GM23248 (cell line): ENCODE measurements at regions not wholly inside any gene's neighbourhood (a gene's known extent, or its start where the extent isn't known, plus 50 kb on each side); places are given as distances from the start of the nearest gene placed in this dataset.
A peak's percentile ranks its signal among the peaks of the same experiment; 100 is the strongest.

Source experiments
- DNase-seq: peaks from one replicate; pipeline ENCODE4 v3.0.0-alpha.2; 2015
- H2AFZ ChIP-seq: fragments of 200-600 bp; sonication (generic); 2 replicates; pipeline ENCODE4 v1.6.1; 2016; ENCODE audit warnings: antibody characterized with exemption
- H3F3A ChIP-seq: fragments of 200-600 bp; sonication (generic); 2 replicates; pipeline ENCODE4 v1.6.1; 2016; ENCODE audit warnings: mild to moderate bottlenecking, antibody characterized with exemption, mixed run types; ENCODE audit not compliant: insufficient read depth
- H3K27ac ChIP-seq: fragments of 200-600 bp; sonication (generic); 2 replicates; pipeline ENCODE4 v1.5.1; 2016; ENCODE audit warnings: mild to moderate bottlenecking
- H3K27me3 ChIP-seq: fragments of 200-600 bp; sonication (generic); replicated peaks from 2 replicates; pipeline ENCODE4 v1.6.1; 2016; ENCODE audit warnings: mild to moderate bottlenecking; ENCODE audit not compliant: insufficient read depth
- H3K36me3 ChIP-seq: fragments of 200-600 bp; sonication (generic); 2 replicates; pipeline ENCODE4 v1.6.1; 2016; ENCODE audit warnings: low read depth, mild to moderate bottlenecking
- H3K4me1 ChIP-seq: fragments of 200-600 bp; sonication (generic); 2 replicates; pipeline ENCODE4 v1.6.1; 2016; ENCODE audit warnings: mild to moderate bottlenecking; ENCODE audit not compliant: insufficient read depth
- H3K4me2 ChIP-seq: fragments of 200-600 bp; sonication (generic); one replicate; pipeline ENCODE4 v1.6.1; 2016; ENCODE audit warnings: mild to moderate bottlenecking; ENCODE audit not compliant: unreplicated experiment
- H3K4me3 ChIP-seq: fragments of 200-600 bp; sonication (generic); 2 replicates; pipeline ENCODE4 v1.5.1; 2016; ENCODE audit warnings: mild to moderate bottlenecking
- H3K79me2 ChIP-seq: fragments of 200-600 bp; sonication (generic); 2 replicates; pipeline ENCODE4 v1.6.1; 2016; ENCODE audit warnings: mild to moderate bottlenecking; ENCODE audit not compliant: insufficient read depth
- H3K9ac ChIP-seq: fragments of 200-600 bp; sonication (generic); 2 replicates; pipeline ENCODE4 v1.6.1; 2016; ENCODE audit warnings: mild to moderate bottlenecking
- H3K9me2 ChIP-seq: fragments of 200-600 bp; sonication (generic); 2 replicates; pipeline ENCODE4 v1.6.1; 2016; ENCODE audit warnings: mixed run types, mild to moderate bottlenecking, moderate library complexity; ENCODE audit not compliant: insufficient read depth
- H3K9me3 ChIP-seq: fragments of 200-600 bp; sonication (generic); one replicate; pipeline ENCODE4 v1.6.1; 2017; ENCODE audit warnings: low read depth
- H4K20me1 ChIP-seq: fragments of 200-600 bp; sonication (generic); 2 replicates; pipeline ENCODE4 v1.6.0; 2016; ENCODE audit not compliant: insufficient read depth
- EZH2 ChIP-seq: fragments of 200-600 bp; sonication (generic); IDR thresholded peaks from 2 replicates; pipeline ENCODE4 v1.6.1; 2018; ENCODE audit warnings: antibody characterized with exemption, mild to moderate bottlenecking; ENCODE audit not compliant: insufficient read depth, poor library complexity, severe bottlenecking
- EZH2phosphoT487 ChIP-seq: fragments of 200-600 bp; sonication (generic); IDR thresholded peaks from 2 replicates; pipeline ENCODE4 v1.6.1; 2018; ENCODE audit warnings: antibody characterized with exemption, moderate library complexity, mild to moderate bottlenecking, low read depth; ENCODE audit not compliant: insufficient read depth
- WGBS, 2 experiments: methylation state at CpG; one replicate each; pipeline ENCODE4 v1.1.6; 2015 to 2017; ENCODE audit warnings: low lambda C conversion rate in 2 of 2, low coverage in 1 of 2; ENCODE audit errors: missing lambda C conversion rate in 2 of 2; 5-methylcytosine and 5-hydroxymethylcytosine counted together
- in situ Hi-C: fragments of 300-500 bp; cut with MboI; formaldehyde crosslinking; loops from 2 replicates; pipeline ENCODE4 v1.15.0; 2020

- Histone ChIP-seq H3K4me2 (no peak overlapping the region), H3F3A (peaks cover 8% of the 10 kb centered on the region), H3K36me3 (no peaks in the 10 kb centered on the region), H3K79me2 (no peaks in the 10 kb centered on the region), H3K9me3 (no peaks in the 10 kb centered on the region), H3K27ac (no peak overlapping the region), H3K4me1 (peaks cover 7% of the 10 kb centered on the region; the same call in 1 of the 2 replicates), H3K27me3 (no peaks in the 10 kb centered on the region), H3K4me3 (no peak overlapping the region), H4K20me1 (no peaks in the 10 kb centered on the region), H2AFZ (no peak overlapping the region), H3K9ac (no peak overlapping the region), H3K9me2 (no peaks in the 10 kb centered on the region)
- in situ Hi-C loops: no loop called here
- DNase-seq: peak; percentile 22
- WGBS, 2 experiments: 64 to 68% methylated on average over 13 of the region's 13 CpGs
- TF ChIP-seq EZH2phosphoT487 (no peak), EZH2 (no peak)
Observed at GRCh38 chr10:35795131-35795824, 153.2 kb upstream of the FZD8 start.

DNA sequence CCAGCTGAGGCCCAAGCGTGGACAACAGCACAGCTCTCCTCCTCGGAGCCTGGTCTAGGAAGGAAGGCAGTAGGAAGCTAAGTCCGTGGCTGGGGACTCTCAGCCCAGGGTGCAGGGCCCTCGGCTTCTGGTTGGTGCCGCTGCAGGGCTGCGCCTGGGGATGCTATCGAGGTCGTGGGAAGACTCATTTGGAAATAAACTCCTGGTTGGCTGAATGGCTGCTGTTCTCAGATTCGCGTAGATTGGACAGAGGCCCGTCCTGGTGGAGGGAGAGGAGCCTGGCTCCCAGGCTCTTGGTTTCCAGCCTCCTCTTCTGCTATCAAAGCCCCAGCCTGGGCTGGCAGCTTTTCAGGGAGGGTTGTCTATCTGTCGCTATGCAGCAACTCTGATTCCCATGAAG lies 152.6 kb upstream of the FZD8 start:
- Histone ChIP-seq H3K4me3 (no peak overlapping the region), H4K20me1 (no peaks in the 10 kb centered on the region), H3K79me2 (no peaks in the 10 kb centered on the region), H3K36me3 (no peaks in the 10 kb centered on the region), H3K9me3 (no peaks in the 10 kb centered on the region), H3K4me2 (no peak overlapping the region), H3K27ac (no peak overlapping the region), H3K9ac (no peak overlapping the region), H3F3A (peaks cover 13% of the 10 kb centered on the region), H2AFZ (no peak overlapping the region), H3K9me2 (no peaks in the 10 kb centered on the region), H3K27me3 (no peaks in the 10 kb centered on the region), H3K4me1 (peaks cover 8% of the 10 kb centered on the region; the same call in 1 of the 2 replicates)
- DNase-seq: no peak
- in situ Hi-C loops: no loop called here
- WGBS, 2 experiments: 89% methylated on average over 12 of the region's 12 CpGs
- TF ChIP-seq EZH2phosphoT487 (no peak), EZH2 (no peak)

DNA sequence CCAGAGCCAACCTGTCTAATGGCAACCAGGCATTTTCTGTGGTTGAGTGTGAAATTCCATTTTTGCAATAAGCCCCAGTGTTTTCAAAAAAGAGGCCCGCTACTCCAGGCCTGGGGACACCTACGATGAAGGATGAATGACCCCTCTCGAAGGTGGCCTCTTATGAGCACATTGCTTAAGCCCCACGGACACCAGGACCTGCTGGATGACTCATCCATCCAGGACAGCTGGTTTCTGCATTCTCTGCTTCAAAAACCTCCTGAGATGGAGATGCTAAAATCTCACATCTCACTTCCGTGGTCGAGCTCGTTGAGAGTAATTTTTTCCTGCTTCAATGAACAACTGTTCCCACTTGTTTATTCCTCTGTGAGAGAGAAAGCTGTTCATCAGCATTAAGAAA lies 150.2 kb upstream of the FZD8 start:
- no peak overlapping the region for H2AFZ ChIP-seq
- no peaks in the 10 kb centered on the region for H3K36me3 ChIP-seq
- no peak overlapping the region for H3K4me2 ChIP-seq
- no peaks in the 10 kb centered on the region for H3K79me2 ChIP-seq
- in situ Hi-C loops: no loop called here
- no peak overlapping the region for H3K27ac ChIP-seq
- H3K4me3 ChIP-seq: no peak overlapping the region
- H3K4me1 ChIP-seq: peaks cover 8% of the 10 kb centered on the region; the same call in 1 of the 2 replicates
- H4K20me1 ChIP-seq: no peaks in the 10 kb centered on the region
- no peaks in the 10 kb centered on the region for H3K9me2 ChIP-seq
- TF ChIP-seq EZH2phosphoT487 (no peak), EZH2 (no peak)
- no peak overlapping the region for H3K9ac ChIP-seq
- H3K27me3 ChIP-seq: no peaks in the 10 kb centered on the region
- DNase-seq: no peak
- 63 to 68% methylated on average over 7 of the region's 7 CpGs for WGBS, 2 experiments
- H3K9me3 ChIP-seq: no peaks in the 10 kb centered on the region
- peaks cover 16% of the 10 kb centered on the region for H3F3A ChIP-seq

- Histone ChIP-seq H3K27ac (no peak overlapping the region), H3K79me2 (no peaks in the 10 kb centered on the region), H3K36me3 (no peaks in the 10 kb centered on the region), H3K9me2 (no peaks in the 10 kb centered on the region), H3K4me2 (no peak overlapping the region), H3F3A (peaks cover 17% of the 10 kb centered on the region), H3K9me3 (no peaks in the 10 kb centered on the region), H2AFZ (no peak overlapping the region), H3K4me1 (peaks cover 8% of the 10 kb centered on the region; the same call in 1 of the 2 replicates), H3K9ac (no peak overlapping the region), H3K4me3 (no peak overlapping the region), H3K27me3 (no peaks in the 10 kb centered on the region), H4K20me1 (no peaks in the 10 kb centered on the region)
- in situ Hi-C loops: no loop called here
- 50% methylated on average over 7 of the region's 7 CpGs for WGBS, 2 experiments
- TF ChIP-seq EZH2 (no peak), EZH2phosphoT487 (no peak)
- DNase-seq: peak; percentile 71
Observed at GRCh38 chr10:35789996-35790395, 147.9 kb upstream of the FZD8 start.
